ENCODE measurements at regions not wholly inside any gene's neighbourhood (a gene's known extent, or its start where the extent isn't known, plus 50 kb on each side); places are given as distances from the start of the nearest gene placed in this dataset.
"Not testable (repeated sequence)": the region's sequence is repeated elsewhere in the genome, so short reads cannot be mapped to it uniquely, and the experiment has no call there.

DNA sequence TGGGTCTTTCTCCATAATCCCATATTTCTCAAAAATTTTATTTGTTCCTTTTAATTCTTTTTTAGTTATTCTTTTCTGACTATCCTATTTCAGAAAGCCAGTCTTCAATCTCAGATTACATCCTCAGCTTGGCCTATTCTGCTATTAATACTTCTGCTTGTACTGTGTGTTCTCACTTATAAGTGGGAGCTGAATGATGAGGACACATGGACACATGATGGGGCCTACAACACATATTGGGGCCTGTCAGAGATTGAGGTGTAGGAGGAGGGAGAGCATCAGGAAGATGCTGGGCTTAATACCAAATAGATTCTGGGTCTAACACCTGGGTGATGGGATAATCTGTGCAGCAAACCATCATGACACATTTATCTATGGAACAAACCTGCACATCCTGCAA is 82.3 kb downstream of the MAGEE1 start:
- no peak for DNase-seq

DNA sequence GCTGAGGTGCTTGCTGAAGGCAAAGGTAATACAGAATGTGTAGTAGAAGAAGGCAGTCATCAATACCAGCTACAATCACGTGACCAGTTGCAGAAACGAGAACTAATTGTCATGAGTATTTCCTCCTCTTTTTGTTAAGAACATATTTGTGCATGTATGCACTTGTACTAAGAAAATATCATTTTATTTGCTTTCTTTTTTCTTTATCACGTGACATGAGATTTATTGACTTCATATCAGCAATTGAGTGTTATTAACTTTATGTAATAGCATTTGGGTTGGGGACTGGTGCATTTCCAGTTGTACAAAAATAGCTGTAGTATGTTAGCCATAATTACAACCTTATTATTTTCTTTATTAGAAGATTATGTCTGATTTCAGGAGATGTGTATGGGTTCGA is 90.0 kb downstream of the MAGEE1 start:
- DNase-seq = no peak

DNA sequence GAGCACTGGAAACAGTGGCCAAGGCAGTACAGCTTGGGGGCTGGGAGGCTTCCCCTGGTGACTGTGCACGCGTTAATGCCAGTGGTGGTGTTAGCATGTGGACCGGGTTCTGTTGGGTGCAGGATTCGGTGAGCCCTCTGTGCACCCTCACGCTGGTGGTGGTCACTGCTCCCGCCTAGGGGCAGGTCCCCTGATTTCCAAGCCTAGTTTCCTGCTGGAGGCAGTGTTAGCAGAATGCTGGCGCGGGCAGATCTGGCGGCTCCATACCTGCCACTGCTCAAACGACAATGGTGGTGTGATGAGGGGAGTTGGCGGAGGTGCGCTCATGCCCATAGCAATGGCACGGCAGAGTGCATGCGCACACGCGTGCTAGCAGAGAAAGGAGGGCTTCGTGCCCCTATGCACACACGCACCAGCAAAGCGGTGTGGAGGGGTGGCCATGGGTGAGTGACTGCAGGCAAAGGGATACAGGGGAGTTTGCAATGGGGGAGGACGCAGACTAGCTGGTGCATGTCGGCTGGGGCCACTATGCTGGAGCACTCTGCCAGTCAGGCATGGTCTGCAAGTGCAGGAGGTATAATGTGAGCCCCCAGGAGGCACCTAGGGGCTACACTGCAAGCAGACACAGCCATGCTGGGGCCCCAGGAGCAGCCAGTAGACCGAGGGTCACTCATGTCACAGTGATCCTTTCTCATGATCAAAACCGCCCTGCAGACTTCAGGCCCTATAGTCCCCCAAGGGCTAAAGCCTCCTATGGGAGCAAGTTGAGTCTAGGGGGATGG is 93.0 kb downstream of the MAGEE1 start:
- DNase-seq = no peak

GRCh38 chrX:76535675-76536074 is 108.2 kb downstream of the MAGEE1 start:
- DNase-seq = not testable (repeated sequence)

GRCh38 chrX:76538860-76539259 is 111.3 kb downstream of the MAGEE1 start:
- DNase-seq = no peak

DNA sequence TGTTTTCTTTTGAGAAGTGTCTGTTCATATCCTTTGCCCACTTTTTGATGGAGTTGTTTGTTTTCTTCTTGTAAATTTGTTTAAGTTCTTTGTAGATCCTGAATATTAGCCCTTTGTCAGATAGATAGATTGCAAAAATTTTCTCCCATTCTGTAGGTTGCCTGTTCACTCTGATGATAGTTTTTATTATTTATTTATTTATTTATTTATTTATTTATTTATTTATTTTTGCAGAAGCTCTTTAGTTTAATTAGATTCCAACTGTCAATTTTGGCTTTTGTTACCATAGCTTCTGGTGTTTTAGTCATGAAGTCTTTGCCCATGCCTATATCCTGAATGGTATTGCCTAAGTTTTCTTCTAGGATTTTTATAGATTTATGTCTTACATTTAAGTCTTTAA is 115.9 kb downstream of the MAGEE1 start:
- not testable (repeated sequence) for DNase-seq

DNA sequence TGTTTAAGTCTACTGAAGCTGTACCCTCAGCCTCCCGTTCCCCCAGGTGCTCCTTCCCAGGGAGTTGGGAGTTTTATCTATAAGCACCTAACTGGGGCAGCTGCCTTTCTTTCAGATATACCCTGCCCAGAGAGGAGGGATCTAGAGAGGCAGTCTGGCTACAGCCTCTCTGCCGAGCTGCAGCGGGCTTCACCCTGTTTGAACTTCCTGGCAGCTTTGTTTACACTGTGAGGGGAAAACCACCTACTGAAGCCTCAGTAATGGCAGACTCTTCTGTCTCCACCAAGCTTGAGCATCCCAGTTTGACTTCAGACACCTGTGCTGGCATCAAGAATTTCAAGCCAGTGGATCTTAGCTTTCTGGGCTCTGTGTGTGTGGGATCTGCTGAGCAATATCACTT is 122.5 kb downstream of the MAGEE1 start:
- no peak for DNase-seq

- DNase-seq = no peak
These were observed 127.8 kb downstream of the MAGEE1 start for GRCh38 chrX:76555269-76555668.

GRCh38 chrX:76555816-76556215 is 128.3 kb downstream of the MAGEE1 start:
- DNase-seq = peak; percentile 1

GRCh38 chrX:76564842-76565241 is 137.3 kb downstream of the MAGEE1 start:
- not testable (repeated sequence) for DNase-seq

- DNase-seq = no peak
These were observed 177.9 kb downstream of the MAGEE1 start for GRCh38 chrX:76605390-76605789.

- no peak for DNase-seq
These were observed 189.5 kb downstream of the MAGEE1 start for GRCh38 chrX:76617020-76617419.

GRCh38 chrX:76643590-76643989 is 216.1 kb downstream of the MAGEE1 start:
- no peak for DNase-seq

DNA sequence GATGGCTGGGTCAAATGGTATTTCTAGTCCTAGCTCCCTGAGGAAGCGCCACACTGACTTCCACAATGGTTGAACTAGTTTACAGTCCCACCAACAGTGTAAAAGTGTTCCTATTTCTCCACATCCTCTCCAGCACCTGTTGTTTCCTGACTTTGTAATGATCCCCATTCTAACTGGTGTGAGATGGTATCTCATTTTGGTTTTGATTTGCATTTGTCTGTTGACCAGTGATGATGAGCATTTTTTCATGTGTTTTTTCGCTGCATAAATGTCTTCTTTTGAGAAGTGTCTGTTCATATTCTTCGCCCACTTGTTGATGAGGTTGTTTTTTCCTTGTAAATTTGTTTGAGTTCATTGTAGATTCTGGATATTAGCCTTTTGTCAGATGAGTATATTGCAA is 223.9 kb downstream of the MAGEE1 start:
- DNase-seq = not testable (repeated sequence)

DNA sequence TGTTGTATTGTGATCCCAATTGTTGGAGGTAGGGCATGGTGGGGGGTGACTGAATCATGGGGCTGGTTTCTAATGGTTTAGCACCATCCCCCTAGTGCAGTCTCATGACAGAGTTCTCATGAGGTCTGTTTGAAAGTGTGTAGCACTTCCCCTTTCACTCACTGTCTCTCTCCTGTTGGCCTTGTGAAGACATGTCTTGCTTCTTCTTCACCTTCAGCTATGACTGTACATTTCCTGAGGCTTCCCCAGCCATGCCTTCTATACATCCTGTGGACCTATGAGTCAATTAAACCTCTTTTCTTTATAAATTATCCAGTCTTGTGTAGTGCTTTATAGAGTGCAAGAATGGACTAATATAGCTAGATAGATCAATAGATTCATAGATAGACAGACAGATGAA is 230.0 kb downstream of the MAGEE1 start:
- DNase-seq = no peak

Data from CD4-positive, alpha-beta T cell treated with Interleukin-12 subunit alpha and Interleukin-12 subunit beta, for 1 hour (primary cell).